Tibial nerve (tissue), 4 donors: ENCODE measurements at regions not wholly inside any gene's neighbourhood (a gene's known extent, or its start where the extent isn't known, plus 50 kb on each side); places are given as distances from the start of the nearest gene placed in this dataset.

Experiments used
- DNase-seq, 2 donors: peaks; one replicate each; pipeline ENCODE4 v3.0.0-alpha.2; 2019; ENCODE audit warnings: low spot score in 2 of 2
- H3K27ac ChIP-seq, 4 donors: fragments of 200-600 bp; sonication (generic) in 3 of 4; one replicate each; pipeline ENCODE4 v1.5.1; 2017 to 2019; ENCODE audit warnings: mild to moderate bottlenecking in 1 of 4
- H3K27me3 ChIP-seq, 2 donors: fragments of 200-600 bp; sonication (generic) in 1 of 2; one replicate each; pipeline versions ENCODE4 v1.5.1 to v1.6.0; 2017 to 2019
- H3K36me3 ChIP-seq, 3 donors: fragments of 200-600 bp; sonication (generic); one replicate each; pipeline ENCODE4 v1.5.1; 2018 to 2019
- H3K4me1 ChIP-seq, 4 donors: fragments of 200-600 bp; sonication (generic) in 3 of 4; one replicate each; pipeline ENCODE4 v1.5.1; 2017 to 2019
- H3K4me3 ChIP-seq, 4 donors: fragments of 200-600 bp; sonication (generic) in 3 of 4; one replicate each; pipeline ENCODE4 v1.5.1; 2017 to 2019; ENCODE audit warnings: mild to moderate bottlenecking in 1 of 4, moderate library complexity in 1 of 4
- H3K9me3 ChIP-seq, 4 donors: fragments of 200-600 bp; sonication (generic) in 3 of 4; one replicate each; pipeline ENCODE4 v1.5.1; 2017 to 2019
- CTCF ChIP-seq, 5 experiments: fragments of 200-600 bp in 3 of 5; fragments of 450-650 bp in 2 of 5; sonication (generic) in 3 of 5; IDR thresholded peaks; one replicate each; pipeline ENCODE4 v1.5.1; 2016 to 2019; ENCODE audit warnings: antibody characterized with exemption in 5 of 5, mild to moderate bottlenecking in 3 of 5, moderate library complexity in 2 of 5
- EP300 ChIP-seq, 2 donors: sonication (generic); formaldehyde crosslinking; IDR thresholded peaks; one replicate each; pipeline ENCODE4 v1.6.1; 2017; ENCODE audit warnings: antibody characterized with exemption in 2 of 2, mild to moderate bottlenecking in 1 of 2
- POLR2A ChIP-seq, 2 donors: fragments of 450-650 bp; IDR thresholded peaks; one replicate each; pipeline ENCODE4 v1.6.1; 2017; ENCODE audit warnings: antibody characterized with exemption in 2 of 2, mild to moderate bottlenecking in 2 of 2, moderate library complexity in 2 of 2
- WGBS, 2 donors: methylation state at CpG; one replicate each; pipeline ENCODE4 v1.1.5; 2018; 5-methylcytosine and 5-hydroxymethylcytosine counted together

DNA sequence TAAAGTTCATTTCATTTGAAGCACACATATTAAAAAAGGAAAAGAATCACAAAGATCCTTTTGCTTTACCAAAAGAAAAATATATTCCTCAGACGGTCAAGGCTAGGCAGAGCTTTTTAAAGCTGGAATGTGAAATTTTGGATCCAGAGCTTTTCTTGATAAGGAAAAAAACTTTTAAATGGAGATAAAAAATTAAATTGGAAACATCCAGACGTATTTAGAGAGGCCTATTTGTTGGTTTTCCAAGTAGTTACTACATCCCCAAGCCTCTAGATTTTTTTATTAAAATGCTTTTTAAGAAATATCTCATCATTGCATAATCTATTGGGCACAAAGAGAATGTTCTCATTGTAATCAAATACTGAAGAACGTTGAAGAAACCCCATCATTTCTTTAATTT is 385.7 kb upstream of the CITED2 start:
- TF ChIP-seq CTCF (IDR thresholded peaks at IDR 0.05), result no peak
- TF ChIP-seq EP300 (IDR thresholded peaks at IDR 0.05), result no peak
- 25 to 34% methylated on average over 3 of the region's 3 CpGs for WGBS, 2 donors
- Histone ChIP-seq H3K4me1 (peaks cover 0 to 48% (median 8%) of the 10 kb centered on the region in 4 donors), H3K4me3 (no peak overlapping the region), H3K27me3 (no peaks in the 10 kb centered on the region), H3K36me3 (no peaks in the 10 kb centered on the region), H3K9me3 (no peaks in the 10 kb centered on the region), H3K27ac (peak overlapping the region in 3 of 4 donors; percentile 9 to 64 (median 12))
- no peak for DNase-seq

- WGBS, 2 donors, result 94 to 96% methylated on average over 2 of the region's 2 CpGs
- Histone ChIP-seq H3K27ac (peak overlapping the region in 2 of 4 donors; percentile 3 to 79), H3K27me3 (no peaks in the 10 kb centered on the region), H3K4me3 (no peak overlapping the region), H3K9me3 (no peaks in the 10 kb centered on the region), H3K36me3 (no peaks in the 10 kb centered on the region), H3K4me1 (peaks cover 0 to 47% (median 8%) of the 10 kb centered on the region in 4 donors)
- no peak for TF ChIP-seq EP300 (IDR thresholded peaks at IDR 0.05)
- TF ChIP-seq CTCF (IDR thresholded peaks at IDR 0.05), result no peak
- no peak for TF ChIP-seq POLR2A (IDR thresholded peaks at IDR 0.05)
- no peak for DNase-seq
Measured at GRCh38 chr6:139759086-139759485, 384.6 kb upstream of the CITED2 start.

GRCh38 chr6:139758209-139758611 is 383.8 kb upstream of the CITED2 start:
- Histone ChIP-seq H3K4me3 (no peak overlapping the region), H3K9me3 (no peaks in the 10 kb centered on the region), H3K27ac (peak overlapping the region; percentile 3 to 79 (median 28)), H3K27me3 (no peaks in the 10 kb centered on the region), H3K36me3 (no peaks in the 10 kb centered on the region), H3K4me1 (peaks cover 0 to 51% (median 6%) of the 10 kb centered on the region in 4 donors)
- 48 to 56% methylated on average over 3 of the region's 3 CpGs for WGBS, 2 donors
- TF ChIP-seq EP300 (IDR thresholded peaks at IDR 0.05), result peak in 1 of 2 donors; percentile 84
- TF ChIP-seq POLR2A (IDR thresholded peaks at IDR 0.05), result no peak
- no peak for TF ChIP-seq CTCF (IDR thresholded peaks at IDR 0.05)
- DNase-seq, result peak in 1 of 2 donors; percentile 41

DNA sequence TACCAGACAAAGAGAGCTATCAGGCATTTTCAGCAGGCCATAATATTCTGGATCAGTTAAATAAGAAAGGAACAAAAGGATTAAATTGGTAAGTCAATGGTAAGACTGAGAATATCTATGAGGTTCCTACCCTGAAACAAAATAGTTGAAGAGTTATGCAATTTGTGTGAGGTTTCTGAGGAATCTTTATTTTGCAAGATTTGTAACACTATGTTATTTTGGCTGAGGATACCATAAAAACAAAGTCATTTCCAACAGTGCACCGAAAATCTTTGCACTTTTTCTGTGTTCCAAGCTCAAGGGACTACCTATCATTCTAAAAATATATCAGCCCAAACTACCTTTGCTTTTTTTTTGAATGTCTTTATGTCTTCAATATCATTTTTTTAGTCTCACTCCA is 383.3 kb upstream of the CITED2 start:
- H3K4me3 ChIP-seq, result no peak overlapping the region
- no peaks in the 10 kb centered on the region for H3K27me3 ChIP-seq
- peaks cover 0 to 51% (median 6%) of the 10 kb centered on the region in 4 donors for H3K4me1 ChIP-seq
- H3K9me3 ChIP-seq, result no peaks in the 10 kb centered on the region
- no peak for TF ChIP-seq POLR2A (IDR thresholded peaks at IDR 0.05)
- TF ChIP-seq EP300 (IDR thresholded peaks at IDR 0.05), result no peak
- TF ChIP-seq CTCF (IDR thresholded peaks at IDR 0.05), result no peak
- DNase-seq, result no peak
- 61 to 64% methylated on average over 1 of the region's 1 CpG for WGBS, 2 donors
- peak overlapping the region in 3 of 4 donors; percentile 24 to 79 (median 74) for H3K27ac ChIP-seq
- H3K36me3 ChIP-seq, result no peaks in the 10 kb centered on the region

DNA sequence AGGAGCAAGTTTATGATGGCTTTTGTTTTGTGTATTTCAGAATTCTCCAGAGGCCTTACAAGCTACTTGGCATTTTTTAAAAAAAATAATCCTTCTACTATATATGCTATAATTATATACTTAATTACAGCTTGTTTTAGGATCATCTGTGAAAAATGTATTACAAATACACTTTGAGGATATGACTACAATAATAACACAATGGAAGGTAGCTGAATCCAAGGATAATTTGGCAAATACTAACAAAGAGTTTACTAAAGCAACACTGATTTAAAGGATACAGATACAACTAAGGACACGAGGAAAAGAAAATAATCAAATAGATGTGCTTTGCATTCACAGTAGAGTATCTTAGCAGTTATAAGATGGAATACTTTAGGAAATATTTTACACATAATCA is 381.9 kb upstream of the CITED2 start:
- no peaks in the 10 kb centered on the region for H3K9me3 ChIP-seq
- TF ChIP-seq EP300 (IDR thresholded peaks at IDR 0.05), result no peak
- no peak for TF ChIP-seq POLR2A (IDR thresholded peaks at IDR 0.05)
- TF ChIP-seq CTCF (IDR thresholded peaks at IDR 0.05), result no peak
- 61 to 64% methylated on average over 1 of the region's 1 CpG for WGBS, 2 donors
- no peak overlapping the region for H3K4me3 ChIP-seq
- no peaks in the 10 kb centered on the region for H3K27me3 ChIP-seq
- peak overlapping the region in 2 of 4 donors; percentile 49 to 79 for H3K27ac ChIP-seq
- H3K4me1 ChIP-seq, result peaks cover 0 to 45% (median 6%) of the 10 kb centered on the region in 4 donors
- no peaks in the 10 kb centered on the region for H3K36me3 ChIP-seq
- no peak for DNase-seq
